H9 (cell line): ENCODE measurements at regions not wholly inside any gene's neighbourhood (a gene's known extent, or its start where the extent isn't known, plus 50 kb on each side); places are given as distances from the start of the nearest gene placed in this dataset.

Experiments used
- DNase-seq: peaks from one replicate; pipeline ENCODE4 v3.0.0-alpha.2; 2017
- H2AFZ ChIP-seq: one replicate; pipeline ENCODE4 v1.6.1; 2013; ENCODE audit warnings: mild to moderate bottlenecking, low read length, control low read depth, moderate library complexity
- H2AK5ac ChIP-seq: 2 replicates; pipeline ENCODE4 v1.6.1; 2013; ENCODE audit warnings: low read length, control low read depth, mixed read lengths; ENCODE audit not compliant: insufficient read length
- H2BK120ac ChIP-seq: one replicate; pipeline ENCODE4 v1.6.1; 2013; ENCODE audit warnings: low read depth, mild to moderate bottlenecking, low read length, control low read depth, inconsistent platforms; ENCODE audit not compliant: poor library complexity, severe bottlenecking
- H2BK12ac ChIP-seq: 2 replicates; pipeline ENCODE4 v1.6.1; 2013; ENCODE audit warnings: low read length, control low read depth, mixed read lengths, low read depth; ENCODE audit not compliant: insufficient read length
- H2BK15ac ChIP-seq: 2 replicates; pipeline ENCODE4 v1.6.1; 2013; ENCODE audit warnings: low read depth, low read length, control low read depth
- H2BK20ac ChIP-seq: one replicate; pipeline ENCODE4 v1.6.1; 2013; ENCODE audit warnings: low read depth, mild to moderate bottlenecking, low read length, control low read depth, inconsistent platforms; ENCODE audit not compliant: poor library complexity, severe bottlenecking
- H2BK5ac ChIP-seq: 2 replicates; pipeline ENCODE4 v1.6.1; 2013; ENCODE audit warnings: low read length, control low read depth, mixed read lengths; ENCODE audit not compliant: insufficient read length
- H3K14ac ChIP-seq: 2 replicates; pipeline ENCODE4 v1.6.1; 2013; ENCODE audit warnings: low read length, control low read depth; ENCODE audit not compliant: insufficient read depth
- H3K18ac ChIP-seq: 2 replicates; pipeline ENCODE4 v1.6.1; 2013; ENCODE audit warnings: low read depth, mild to moderate bottlenecking, mixed read lengths, low read length, control low read depth; ENCODE audit not compliant: insufficient read length
- H3K23ac ChIP-seq: 2 replicates; pipeline ENCODE4 v1.6.1; 2013; ENCODE audit warnings: low read length, control low read depth, mixed read lengths, low read depth; ENCODE audit not compliant: insufficient read length
- H3K23me2 ChIP-seq: 2 replicates; pipeline ENCODE4 v1.6.1; 2013; ENCODE audit warnings: low read depth, mild to moderate bottlenecking, mixed read lengths, low read length, control low read depth; ENCODE audit not compliant: insufficient read length, poor library complexity, severe bottlenecking
- H3K27ac ChIP-seq: 2 replicates; pipeline ENCODE4 v1.5.1; 2013; ENCODE audit warnings: low read length, control low read depth, mixed read lengths, low read depth; ENCODE audit not compliant: insufficient read length
- H3K27me3 ChIP-seq: 2 replicates; pipeline ENCODE4 v1.6.1; 2013; ENCODE audit warnings: low read length, control low read depth, inconsistent platforms; ENCODE audit not compliant: insufficient read depth
- H3K4ac ChIP-seq: 2 replicates; pipeline ENCODE4 v1.6.1; 2013; ENCODE audit warnings: low read depth, mild to moderate bottlenecking, control low read depth, inconsistent platforms, low read length, moderate library complexity
- H3K4me1 ChIP-seq: 2 replicates; pipeline ENCODE4 v1.6.1; 2013; ENCODE audit warnings: low read length, control low read depth, inconsistent platforms; ENCODE audit not compliant: insufficient read depth
- H3K4me2 ChIP-seq: 2 replicates; pipeline ENCODE4 v1.6.1; 2013; ENCODE audit warnings: low read length, control low read depth, mixed read lengths; ENCODE audit not compliant: insufficient read length, insufficient read depth
- H3K56ac ChIP-seq: 2 replicates; pipeline ENCODE4 v1.6.1; 2013; ENCODE audit warnings: low read depth, mild to moderate bottlenecking, mixed read lengths, low read length, control low read depth; ENCODE audit not compliant: insufficient read length
- H3K79me1 ChIP-seq: 2 replicates; pipeline ENCODE4 v1.6.1; 2013; ENCODE audit warnings: low read depth, mild to moderate bottlenecking, moderate library complexity, low read length, control low read depth, inconsistent platforms; ENCODE audit not compliant: insufficient read depth, poor library complexity, severe bottlenecking
- H3K79me2 ChIP-seq: 2 replicates; pipeline ENCODE4 v1.6.1; 2013; ENCODE audit warnings: low read length, control low read depth, inconsistent platforms; ENCODE audit not compliant: insufficient read depth
- H3K9ac ChIP-seq: 2 replicates; pipeline ENCODE4 v1.6.1; 2013; ENCODE audit warnings: low read length, control low read depth, mixed read lengths; ENCODE audit not compliant: insufficient read length; ENCODE audit errors: extremely low read depth
- H3K9me3 ChIP-seq: one replicate; pipeline ENCODE4 v1.6.1; 2013; ENCODE audit warnings: low read depth, low read length, inconsistent platforms; ENCODE audit not compliant: control insufficient read depth
- H3T11ph ChIP-seq: one replicate; pipeline ENCODE4 v1.6.1; 2013; ENCODE audit warnings: mild to moderate bottlenecking, low read length, control low read depth, inconsistent platforms
- H4K20me1 ChIP-seq: one replicate; pipeline ENCODE4 v1.6.1; 2013; ENCODE audit not compliant: control insufficient read depth, insufficient read length, insufficient read depth
- H4K5ac ChIP-seq: 2 replicates; pipeline ENCODE4 v1.6.1; 2013; ENCODE audit warnings: low read depth, mild to moderate bottlenecking, mixed read lengths, low read length, control low read depth; ENCODE audit not compliant: insufficient read length
- H4K8ac ChIP-seq: replicated peaks from 2 replicates; pipeline ENCODE4 v1.6.1; 2013; ENCODE audit warnings: low read length, control low read depth, mixed read lengths, low read depth; ENCODE audit not compliant: insufficient read length
- H4K91ac ChIP-seq: 2 replicates; pipeline ENCODE4 v1.6.1; 2013; ENCODE audit warnings: low read depth, mild to moderate bottlenecking, moderate library complexity, mixed read lengths, low read length, control low read depth; ENCODE audit not compliant: insufficient read length
- H3K27ac Mint-ChIP-seq, 3 experiments: 2 replicates in 2 of 3; 3 replicates in 1 of 3; pipeline ENCODE4 v1.8.0; 2020 to 2021; ENCODE audit warnings: mixed read lengths in 3 of 3, mild to moderate bottlenecking in 1 of 3, moderate library complexity in 1 of 3
- H3K27me3 Mint-ChIP-seq: 2 replicates; pipeline ENCODE4 v1.8.0; 2021; ENCODE audit warnings: low read depth, mild to moderate bottlenecking, moderate library complexity, mixed read lengths
- H3K36me3 Mint-ChIP-seq, 3 experiments: 2 replicates in 2 of 3; 3 replicates in 1 of 3; pipeline ENCODE4 v1.8.0; 2020 to 2021; ENCODE audit warnings: low read depth in 3 of 3, mixed read lengths in 3 of 3; ENCODE audit not compliant: insufficient read depth in 1 of 3
- H3K4me1 Mint-ChIP-seq, 2 experiments: 2 replicates each; pipeline ENCODE4 v1.8.0; 2020; ENCODE audit warnings: mixed read lengths in 2 of 2
- H3K4me3 Mint-ChIP-seq, 2 experiments: 2 replicates in 1 of 2; 3 replicates in 1 of 2; pipeline ENCODE4 v1.8.0; 2020 to 2021; ENCODE audit warnings: mild to moderate bottlenecking in 2 of 2, mixed read lengths in 2 of 2, moderate library complexity in 1 of 2
- H3K9me3 Mint-ChIP-seq, 2 experiments: 2 replicates in 1 of 2; 3 replicates in 1 of 2; pipeline ENCODE4 v1.8.0; 2020; ENCODE audit warnings: mild to moderate bottlenecking in 2 of 2, mixed read lengths in 2 of 2, moderate library complexity in 1 of 2
- WGBS: extraction: QIAGEN DNeasy Blood & Tissue Kit; methylation state at CpG from one replicate; pipeline ENCODE4 v1.1.7; 2013; ENCODE audit warnings: missing lambda C conversion rate, low lambda C conversion rate, mixed read lengths; ENCODE audit not compliant: insufficient read length; ENCODE audit errors: extremely low coverage; 5-methylcytosine and 5-hydroxymethylcytosine counted together
- TF ChIP-seq, protein P1 (sequence below): fragments of 200-600 bp; sonication (generic); conservative IDR thresholded peaks from 3 replicates; pipeline ENCODE4 v1.8.0; 2021; ENCODE audit warnings: antibody characterized with exemption, mild to moderate bottlenecking

DNA sequence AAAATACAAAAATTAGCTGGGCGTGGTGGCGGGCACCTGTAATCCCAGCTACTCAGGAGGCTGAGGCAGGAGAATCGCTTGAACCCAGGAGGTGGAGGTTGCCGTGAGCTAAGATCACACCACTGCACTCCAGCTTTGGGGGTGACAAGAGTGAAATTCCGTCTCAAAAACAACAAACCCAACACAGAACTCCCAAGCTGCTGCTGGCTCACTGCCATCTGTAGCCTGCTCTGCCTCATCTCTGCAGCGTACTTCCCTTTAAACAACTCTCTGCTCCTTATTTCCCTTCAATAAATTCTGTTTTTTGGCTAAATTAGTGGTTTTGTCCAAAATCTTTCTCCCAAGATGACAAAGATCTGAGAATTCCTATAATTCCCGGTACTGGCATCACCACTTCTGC is 189.2 kb upstream of the GALNT17 start:
- no CpG with 5 or more reads among the region's 7 CpGs for WGBS
- Histone ChIP-seq H2BK12ac (no peak overlapping the region), H3K23ac (no peak overlapping the region), H3K56ac (no peak overlapping the region), H3K14ac (no peak overlapping the region), H3K18ac (no peak overlapping the region), H3K23me2 (no peaks in the 10 kb centered on the region), H2BK5ac (no peak overlapping the region), H2BK15ac (no peak overlapping the region), H4K5ac (no peak overlapping the region), H3K27ac (no peak overlapping the region), H3K79me2 (no peaks in the 10 kb centered on the region), H4K91ac (no peak overlapping the region), H3K79me1 (no peaks in the 10 kb centered on the region), H4K8ac (no peak overlapping the region), H3K4ac (no peak overlapping the region), H3K4me2 (no peak overlapping the region), H3K27me3 (no peaks in the 10 kb centered on the region), H2AK5ac (no peak overlapping the region), H2BK120ac (no peak overlapping the region), H3K9ac (no peak overlapping the region), H2AFZ (no peak overlapping the region), H4K20me1 (no peaks in the 10 kb centered on the region), H3T11ph (no peak overlapping the region), H3K9me3 (no peaks in the 10 kb centered on the region), H3K4me1 (no peaks in the 10 kb centered on the region), H2BK20ac (no peak overlapping the region)
- peaks cover 3 to 5% of the 10 kb centered on the region in 2 experiments; a peak in 3 of 4 replicates for H3K4me1 Mint-ChIP-seq
- TF ChIP-seq, protein P1, sequence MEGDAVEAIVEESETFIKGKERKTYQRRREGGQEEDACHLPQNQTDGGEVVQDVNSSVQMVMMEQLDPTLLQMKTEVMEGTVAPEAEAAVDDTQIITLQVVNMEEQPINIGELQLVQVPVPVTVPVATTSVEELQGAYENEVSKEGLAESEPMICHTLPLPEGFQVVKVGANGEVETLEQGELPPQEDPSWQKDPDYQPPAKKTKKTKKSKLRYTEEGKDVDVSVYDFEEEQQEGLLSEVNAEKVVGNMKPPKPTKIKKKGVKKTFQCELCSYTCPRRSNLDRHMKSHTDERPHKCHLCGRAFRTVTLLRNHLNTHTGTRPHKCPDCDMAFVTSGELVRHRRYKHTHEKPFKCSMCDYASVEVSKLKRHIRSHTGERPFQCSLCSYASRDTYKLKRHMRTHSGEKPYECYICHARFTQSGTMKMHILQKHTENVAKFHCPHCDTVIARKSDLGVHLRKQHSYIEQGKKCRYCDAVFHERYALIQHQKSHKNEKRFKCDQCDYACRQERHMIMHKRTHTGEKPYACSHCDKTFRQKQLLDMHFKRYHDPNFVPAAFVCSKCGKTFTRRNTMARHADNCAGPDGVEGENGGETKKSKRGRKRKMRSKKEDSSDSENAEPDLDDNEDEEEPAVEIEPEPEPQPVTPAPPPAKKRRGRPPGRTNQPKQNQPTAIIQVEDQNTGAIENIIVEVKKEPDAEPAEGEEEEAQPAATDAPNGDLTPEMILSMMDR: no peak
- no peak for DNase-seq
- H3K27ac Mint-ChIP-seq: no peak overlapping the region
- H3K36me3 Mint-ChIP-seq: peaks cover 11 to 13% (median 12%) of the 10 kb centered on the region in 3 experiments
- no peak overlapping the region for H3K4me3 Mint-ChIP-seq
- H3K9me3 Mint-ChIP-seq: peaks cover 3 to 18% of the 10 kb centered on the region in 2 experiments; a peak in 4 of 5 replicates
- H3K27me3 Mint-ChIP-seq: peaks cover 2% of the 10 kb centered on the region
